ENCODE measurements at regions not wholly inside any gene's neighbourhood (a gene's known extent, or its start where the extent isn't known, plus 50 kb on each side); places are given as distances from the start of the nearest gene placed in this dataset.

- no peak for TF ChIP-seq ZNF274 (IDR thresholded peaks at IDR 0.05; ENCODE audit: low read depth, low read length)
- no peak for TF ChIP-seq YY1 (IDR thresholded peaks at IDR 0.05; ENCODE audit: insufficient read depth, insufficient read length)
Measured at GRCh38 chr4:17126321-17126966, 228.0 kb upstream of the LDB2 start.
